HEK293T (cell line): ENCODE measurements at regions not wholly inside any gene's neighbourhood (a gene's known extent, or its start where the extent isn't known, plus 50 kb on each side); places are given as distances from the start of the nearest gene placed in this dataset.

Source experiments
- ELF4 ChIP-seq: fragments of 450-650 bp; IDR thresholded peaks from 2 replicates; pipeline ENCODE4 v1.6.1; 2017; ENCODE audit warnings: antibody characterized with exemption
- FOXA1 ChIP-seq: fragments of 450-650 bp; IDR thresholded peaks from 2 replicates; pipeline ENCODE4 v1.6.1; 2016; ENCODE audit warnings: mild to moderate bottlenecking
- FOXM1 ChIP-seq: fragments of 450-650 bp; IDR thresholded peaks from 2 replicates; pipeline ENCODE4 v1.6.1; 2017; ENCODE audit warnings: mild to moderate bottlenecking, borderline replicate concordance
- HDGF ChIP-seq: fragments of 450-650 bp; IDR thresholded peaks from 2 replicates; pipeline ENCODE4 v1.6.1; 2017; ENCODE audit warnings: antibody characterized with exemption, borderline replicate concordance
- ZNF384 ChIP-seq: fragments of 450-650 bp; IDR thresholded peaks from 2 replicates; pipeline ENCODE4 v1.6.1; 2016

DNA sequence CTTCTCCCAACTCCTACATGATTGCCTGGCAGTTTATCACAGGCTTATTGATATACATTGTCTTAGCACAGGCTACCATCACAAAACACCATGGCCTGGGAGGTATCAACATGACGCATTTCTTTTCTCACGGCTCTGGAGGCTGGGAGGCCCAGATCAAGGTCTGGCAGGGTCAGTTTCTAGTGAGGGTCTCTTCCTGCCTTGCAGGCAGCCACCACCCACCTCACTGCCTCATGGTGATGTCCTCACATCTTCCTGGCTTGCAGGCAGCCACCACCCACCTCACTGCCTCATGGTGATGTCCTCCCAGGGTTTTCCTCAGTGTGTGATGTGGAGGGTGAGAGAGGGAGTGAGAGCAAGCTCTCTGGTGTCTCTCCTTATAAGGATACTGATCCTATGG is 599.3 kb upstream of the MKI67 start:
- TF ChIP-seq HDGF = no peak
- TF ChIP-seq ELF4 = no peak
- TF ChIP-seq FOXA1 = no peak
- no peak for TF ChIP-seq ZNF384
- TF ChIP-seq FOXM1 = no peak
